CD4-positive, alpha-beta T cell (primary cell): ENCODE measurements at regions not wholly inside any gene's neighbourhood (a gene's known extent, or its start where the extent isn't known, plus 50 kb on each side); places are given as distances from the start of the nearest gene placed in this dataset.

Experiments
- ATAC-seq: fragments of 200-7000 bp; cut with Tn5 transposase; one replicate; pipeline ENCODE4 v1.10.0; 2022; ENCODE audit warnings: mild to moderate bottlenecking; ENCODE audit not compliant: poor library complexity
- CTCF ChIA-PET: fragments of 350-600 bp; sonication (Branson Sonifier 250); formaldehyde crosslinking; loops from one replicate; lab custom pipeline; 2021; ENCODE audit warnings: antibody characterized with exemption, inconsistent platforms; lab: Charles Lee
- POLR2A ChIA-PET: fragments of 350-600 bp; sonication (Branson Sonifier 250); formaldehyde crosslinking; loops from one replicate; lab custom pipeline; 2021; ENCODE audit warnings: antibody characterized with exemption, inconsistent platforms; lab: Charles Lee
- DNase-seq, 14 experiments: peaks; one replicate each; pipeline ENCODE4 v3.0.0-alpha.2; 2013 to 2020; ENCODE audit warnings: mixed read lengths in 2 of 14
- H3K27ac ChIP-seq, 2 donors: one replicate each; pipeline versions ENCODE4 v1.5.1 to v1.7.0; 2013; ENCODE audit warnings: low read length in 2 of 2, low read depth in 1 of 2, mild to moderate bottlenecking in 1 of 2
- H3K27me3 ChIP-seq, 2 experiments: 1 replicate in 1 of 2; 2 replicates in 1 of 2; pipeline versions ENCODE4 v1.6.1 to v1.7.0; 2013; ENCODE audit warnings: low read length in 2 of 2, control low read depth in 1 of 2, mild to moderate bottlenecking in 1 of 2, moderate library complexity in 1 of 2; ENCODE audit not compliant: insufficient read depth in 2 of 2, control insufficient read depth in 1 of 2
- H3K36me3 ChIP-seq: one replicate; pipeline ENCODE4 v1.6.1; 2013; ENCODE audit warnings: low read length, control low read depth; ENCODE audit not compliant: insufficient read depth
- H3K4me1 ChIP-seq: one replicate; pipeline ENCODE4 v1.6.1; 2013; ENCODE audit warnings: low read length, control low read depth; ENCODE audit not compliant: insufficient read depth
- H3K4me3 ChIP-seq: one replicate; pipeline ENCODE4 v1.5.1; 2013; ENCODE audit warnings: mild to moderate bottlenecking, low read length, moderate library complexity
- H3K9me3 ChIP-seq, 2 experiments: 1 replicate in 1 of 2; 2 replicates in 1 of 2; pipeline versions ENCODE4 v1.6.1 to v1.7.0; 2013; ENCODE audit warnings: low read length in 2 of 2, mild to moderate bottlenecking in 2 of 2, control low read depth in 1 of 2, moderate library complexity in 1 of 2; ENCODE audit not compliant: control insufficient read depth in 1 of 2, insufficient read depth in 1 of 2
- H3K27ac Mint-ChIP-seq: one replicate; pipeline ENCODE4 v1.8.0; 2020; ENCODE audit warnings: mixed read lengths
- H3K27me3 Mint-ChIP-seq: one replicate; pipeline ENCODE4 v1.8.0; 2021; ENCODE audit warnings: mixed read lengths
- H3K36me3 Mint-ChIP-seq: one replicate; pipeline ENCODE4 v1.8.0; 2021; ENCODE audit warnings: low read depth, mixed read lengths
- H3K4me1 Mint-ChIP-seq: one replicate; pipeline ENCODE4 v1.8.0; 2021; ENCODE audit warnings: low read depth, mixed read lengths
- H3K4me3 Mint-ChIP-seq: one replicate; pipeline ENCODE4 v1.8.0; 2020; ENCODE audit warnings: mild to moderate bottlenecking, mixed read lengths
- H3K9me3 Mint-ChIP-seq: one replicate; pipeline ENCODE4 v1.8.0; 2020; ENCODE audit warnings: mixed read lengths
- intact Hi-C, 2 experiments: fragments of 100-400 bp; cut with DNase I in 1 of 2; cut with micrococcal nuclease in 1 of 2; formaldehyde crosslinking; loops; one replicate each; pipeline versions ENCODE4 v1.15.1 to v1.9.0; 2023 to 2025; cut with DNase I, micrococcal nuclease
- TF ChIP-seq, protein P1 (sequence below): fragments of 200-600 bp; IDR thresholded peaks from one replicate; pipeline ENCODE4 v1.8.0; 2022; ENCODE audit warnings: antibody characterized with exemption, mild to moderate bottlenecking

DNA sequence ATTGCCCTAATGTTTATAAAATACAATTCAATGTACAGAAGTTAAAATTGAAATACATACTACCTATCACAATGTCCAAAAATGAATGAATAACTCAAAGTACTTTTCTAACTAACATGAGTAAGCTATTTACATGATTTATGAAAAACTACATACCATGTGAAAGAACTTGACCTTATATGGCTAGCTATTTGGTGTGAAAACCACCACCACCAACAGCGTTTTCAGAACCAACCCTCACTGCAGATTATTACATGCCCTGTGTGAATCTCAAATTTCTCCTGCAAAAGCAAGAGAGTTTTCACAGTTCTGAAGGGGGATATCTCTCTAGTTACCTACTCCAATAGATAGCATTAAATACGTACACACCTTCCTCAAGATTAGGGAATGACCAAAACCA is 198.5 kb downstream of the SPATA18 start:
- Histone ChIP-seq H3K9me3 (peaks cover 0 to 7% of the 10 kb centered on the region in 2 experiments), H3K4me1 (no peaks in the 10 kb centered on the region), H3K36me3 (no peaks in the 10 kb centered on the region), H3K4me3 (no peak overlapping the region), H3K27me3 (no peaks in the 10 kb centered on the region), H3K27ac (no peak overlapping the region)
- no peaks in the 10 kb centered on the region for H3K4me1 Mint-ChIP-seq
- no peaks in the 10 kb centered on the region for H3K36me3 Mint-ChIP-seq
- H3K27ac Mint-ChIP-seq: no peak overlapping the region
- intact Hi-C loops: no loop called here
- DNase-seq: no peak
- TF ChIP-seq, protein P1, sequence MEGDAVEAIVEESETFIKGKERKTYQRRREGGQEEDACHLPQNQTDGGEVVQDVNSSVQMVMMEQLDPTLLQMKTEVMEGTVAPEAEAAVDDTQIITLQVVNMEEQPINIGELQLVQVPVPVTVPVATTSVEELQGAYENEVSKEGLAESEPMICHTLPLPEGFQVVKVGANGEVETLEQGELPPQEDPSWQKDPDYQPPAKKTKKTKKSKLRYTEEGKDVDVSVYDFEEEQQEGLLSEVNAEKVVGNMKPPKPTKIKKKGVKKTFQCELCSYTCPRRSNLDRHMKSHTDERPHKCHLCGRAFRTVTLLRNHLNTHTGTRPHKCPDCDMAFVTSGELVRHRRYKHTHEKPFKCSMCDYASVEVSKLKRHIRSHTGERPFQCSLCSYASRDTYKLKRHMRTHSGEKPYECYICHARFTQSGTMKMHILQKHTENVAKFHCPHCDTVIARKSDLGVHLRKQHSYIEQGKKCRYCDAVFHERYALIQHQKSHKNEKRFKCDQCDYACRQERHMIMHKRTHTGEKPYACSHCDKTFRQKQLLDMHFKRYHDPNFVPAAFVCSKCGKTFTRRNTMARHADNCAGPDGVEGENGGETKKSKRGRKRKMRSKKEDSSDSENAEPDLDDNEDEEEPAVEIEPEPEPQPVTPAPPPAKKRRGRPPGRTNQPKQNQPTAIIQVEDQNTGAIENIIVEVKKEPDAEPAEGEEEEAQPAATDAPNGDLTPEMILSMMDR: no peak
- ChIA-PET CTCF (no interaction called here), POLR2A (no interaction called here)
- ATAC-seq: no peak
- no peaks in the 10 kb centered on the region for H3K27me3 Mint-ChIP-seq
- peaks cover 3% of the 10 kb centered on the region for H3K9me3 Mint-ChIP-seq
- H3K4me3 Mint-ChIP-seq: no peak overlapping the region

GRCh38 chr4:52250154-52250553 is 199.1 kb downstream of the SPATA18 start:
- no peaks in the 10 kb centered on the region for H3K4me1 Mint-ChIP-seq
- POLR2A ChIA-PET: no interaction called here
- H3K4me3 Mint-ChIP-seq: no peak overlapping the region
- DNase-seq (no peak), ATAC-seq (no peak)
- no peaks in the 10 kb centered on the region for H3K27me3 Mint-ChIP-seq
- intact Hi-C loops: no loop called here
- H3K36me3 Mint-ChIP-seq: no peaks in the 10 kb centered on the region
- H3K9me3 Mint-ChIP-seq: peaks cover 3% of the 10 kb centered on the region
- CTCF ChIA-PET: no interaction called here
- no peak overlapping the region for H3K27ac ChIP-seq
- H3K27me3 ChIP-seq: no peaks in the 10 kb centered on the region
- H3K4me3 ChIP-seq: no peak overlapping the region
- H3K27ac Mint-ChIP-seq: no peak overlapping the region
- no peaks in the 10 kb centered on the region for H3K36me3 ChIP-seq
- peaks cover 0 to 7% of the 10 kb centered on the region in 2 experiments for H3K9me3 ChIP-seq
- TF ChIP-seq, protein P1: no peak
- H3K4me1 ChIP-seq: no peaks in the 10 kb centered on the region

- no peak overlapping the region for H3K4me3 Mint-ChIP-seq
- no peak overlapping the region for H3K27ac ChIP-seq
- no peaks in the 10 kb centered on the region for H3K4me1 ChIP-seq
- ChIA-PET CTCF (no interaction called here), POLR2A (no interaction called here)
- H3K27me3 Mint-ChIP-seq: no peaks in the 10 kb centered on the region
- H3K27ac Mint-ChIP-seq: no peak overlapping the region
- no peaks in the 10 kb centered on the region for H3K27me3 ChIP-seq
- ATAC-seq (no peak), DNase-seq (no peak)
- no peaks in the 10 kb centered on the region for H3K36me3 Mint-ChIP-seq
- intact Hi-C loops: no loop called here
- H3K36me3 ChIP-seq: no peaks in the 10 kb centered on the region
- peaks cover 3% of the 10 kb centered on the region for H3K9me3 Mint-ChIP-seq
- no peak overlapping the region for H3K4me3 ChIP-seq
- TF ChIP-seq, protein P1: no peak
- no peaks in the 10 kb centered on the region for H3K4me1 Mint-ChIP-seq
- H3K9me3 ChIP-seq: peaks cover 0 to 7% of the 10 kb centered on the region in 2 experiments
Measured at GRCh38 chr4:52251864-52252263, 200.8 kb downstream of the SPATA18 start.
